ENCODE measurements at regions not wholly inside any gene's neighbourhood (a gene's known extent, or its start where the extent isn't known, plus 50 kb on each side); places are given as distances from the start of the nearest gene placed in this dataset.
"Not testable (repeated sequence)": the region's sequence is repeated elsewhere in the genome, so short reads cannot be mapped to it uniquely, and the experiment has no call there.

DNA sequence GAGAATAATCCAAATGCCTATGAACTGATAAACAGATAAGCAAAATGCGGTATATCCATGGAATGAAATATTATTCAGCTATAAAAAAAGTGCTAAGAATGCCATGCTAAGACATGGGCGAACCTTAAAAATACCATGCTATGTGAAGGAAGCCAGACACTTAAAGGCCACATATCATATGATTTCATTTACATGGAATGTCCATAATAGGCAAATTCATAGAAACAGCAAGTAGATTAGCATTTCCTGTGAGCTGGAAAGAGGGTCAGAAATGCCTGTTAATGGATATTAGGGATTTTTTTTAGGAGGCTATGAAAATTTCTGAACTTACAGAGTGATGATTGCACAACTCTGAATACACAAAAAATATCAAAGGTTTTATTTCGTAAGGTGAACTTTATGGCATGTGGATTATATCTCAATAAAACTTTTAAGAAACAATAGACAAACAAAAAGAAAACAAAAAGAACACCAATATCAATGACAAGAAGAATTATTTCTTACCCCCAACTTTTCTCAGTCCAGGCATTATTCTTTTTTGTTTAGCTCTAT is 1207.7 kb downstream of the SUCLG1 start:
- no peaks in the 10 kb centered on the region for H3K9me3 ChIP-seq
- no peaks in the 10 kb centered on the region for H3K27me3 ChIP-seq
- DNase-seq = no peak
- TF ChIP-seq POLR2A (IDR thresholded peaks at IDR 0.05) = no peak
- TF ChIP-seq, protein P1, sequence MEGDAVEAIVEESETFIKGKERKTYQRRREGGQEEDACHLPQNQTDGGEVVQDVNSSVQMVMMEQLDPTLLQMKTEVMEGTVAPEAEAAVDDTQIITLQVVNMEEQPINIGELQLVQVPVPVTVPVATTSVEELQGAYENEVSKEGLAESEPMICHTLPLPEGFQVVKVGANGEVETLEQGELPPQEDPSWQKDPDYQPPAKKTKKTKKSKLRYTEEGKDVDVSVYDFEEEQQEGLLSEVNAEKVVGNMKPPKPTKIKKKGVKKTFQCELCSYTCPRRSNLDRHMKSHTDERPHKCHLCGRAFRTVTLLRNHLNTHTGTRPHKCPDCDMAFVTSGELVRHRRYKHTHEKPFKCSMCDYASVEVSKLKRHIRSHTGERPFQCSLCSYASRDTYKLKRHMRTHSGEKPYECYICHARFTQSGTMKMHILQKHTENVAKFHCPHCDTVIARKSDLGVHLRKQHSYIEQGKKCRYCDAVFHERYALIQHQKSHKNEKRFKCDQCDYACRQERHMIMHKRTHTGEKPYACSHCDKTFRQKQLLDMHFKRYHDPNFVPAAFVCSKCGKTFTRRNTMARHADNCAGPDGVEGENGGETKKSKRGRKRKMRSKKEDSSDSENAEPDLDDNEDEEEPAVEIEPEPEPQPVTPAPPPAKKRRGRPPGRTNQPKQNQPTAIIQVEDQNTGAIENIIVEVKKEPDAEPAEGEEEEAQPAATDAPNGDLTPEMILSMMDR (IDR thresholded peaks at IDR 0.05) = no peak
- WGBS, 2 donors = 92 to 97% methylated on average over 3 of the region's 3 CpGs
- no peaks in the 10 kb centered on the region for H3K36me3 ChIP-seq (ENCODE audit: low read depth, missing control alignments)
- no peak overlapping the region for H3K27ac ChIP-seq
- intact Hi-C loops (cut with DNase I; ENCODE audit: low total_unique reads) = no loop called here
- no peak overlapping the region for H3K4me3 ChIP-seq
- H3K4me1 ChIP-seq = no peaks in the 10 kb centered on the region

- WGBS, 2 donors = 54 to 80% methylated on average over 15 to 22 of the region's 30 CpGs
- DNase-seq = peak; percentile 13
- H3K36me3 ChIP-seq (ENCODE audit: low read depth, missing control alignments); H3K4me1 ChIP-seq; H3K9me3 ChIP-seq; intact Hi-C loops (cut with DNase I; ENCODE audit: low total_unique reads); H3K27me3 ChIP-seq; H3K27ac ChIP-seq: not testable (repeated sequence)
- H3K4me3 ChIP-seq = peak overlapping the region; percentile 21 to 36
Measured at GRCh38 chr2:83245806-83246537, 1213.1 kb downstream of the SUCLG1 start.

GRCh38 chr2:83240611-83241010 is 1218.5 kb downstream of the SUCLG1 start:
- intact Hi-C loops (cut with DNase I; ENCODE audit: low total_unique reads) = no loop called here
- no peaks in the 10 kb centered on the region for H3K36me3 ChIP-seq (ENCODE audit: low read depth, missing control alignments)
- H3K27ac ChIP-seq = no peak overlapping the region
- TF ChIP-seq, protein P1 (IDR thresholded peaks at IDR 0.05) = no peak
- no peak for TF ChIP-seq POLR2A (IDR thresholded peaks at IDR 0.05)
- DNase-seq = no peak
- no peak overlapping the region for H3K4me3 ChIP-seq
- H3K4me1 ChIP-seq = no peaks in the 10 kb centered on the region
- no peaks in the 10 kb centered on the region for H3K9me3 ChIP-seq
- 59 to 68% methylated on average over 2 of the region's 2 CpGs for WGBS, 2 donors
- no peaks in the 10 kb centered on the region for H3K27me3 ChIP-seq

DNA sequence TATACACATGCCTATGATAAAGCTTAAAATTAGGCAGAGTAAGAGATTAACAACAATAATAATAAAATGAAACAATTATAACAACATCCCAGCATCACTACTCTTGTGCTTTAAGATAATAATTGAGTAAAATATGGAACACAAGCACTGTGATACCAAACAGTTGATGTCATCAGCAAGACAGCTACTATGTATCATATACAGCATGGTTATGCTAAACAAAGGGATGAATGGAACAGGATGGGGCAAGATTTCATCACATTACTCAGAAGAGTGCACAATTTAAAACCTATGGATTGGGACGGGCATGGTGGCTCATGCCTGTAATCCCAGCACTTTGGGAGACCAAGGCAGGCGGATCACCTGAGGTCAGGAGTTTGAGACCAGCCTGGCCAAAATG is 1221.0 kb downstream of the SUCLG1 start:
- H3K9me3 ChIP-seq = no peaks in the 10 kb centered on the region
- H3K36me3 ChIP-seq (ENCODE audit: low read depth, missing control alignments) = no peaks in the 10 kb centered on the region
- no peaks in the 10 kb centered on the region for H3K27me3 ChIP-seq
- 96% methylated on average over 2 of the region's 2 CpGs for WGBS, 2 donors
- H3K4me3 ChIP-seq = no peak overlapping the region
- H3K4me1 ChIP-seq = no peaks in the 10 kb centered on the region
- TF ChIP-seq, protein P1 (IDR thresholded peaks at IDR 0.05) = no peak
- no peak for TF ChIP-seq POLR2A (IDR thresholded peaks at IDR 0.05)
- no peak for DNase-seq
- H3K27ac ChIP-seq = no peak overlapping the region
- intact Hi-C loops (cut with DNase I; ENCODE audit: low total_unique reads) = no loop called here

DNA sequence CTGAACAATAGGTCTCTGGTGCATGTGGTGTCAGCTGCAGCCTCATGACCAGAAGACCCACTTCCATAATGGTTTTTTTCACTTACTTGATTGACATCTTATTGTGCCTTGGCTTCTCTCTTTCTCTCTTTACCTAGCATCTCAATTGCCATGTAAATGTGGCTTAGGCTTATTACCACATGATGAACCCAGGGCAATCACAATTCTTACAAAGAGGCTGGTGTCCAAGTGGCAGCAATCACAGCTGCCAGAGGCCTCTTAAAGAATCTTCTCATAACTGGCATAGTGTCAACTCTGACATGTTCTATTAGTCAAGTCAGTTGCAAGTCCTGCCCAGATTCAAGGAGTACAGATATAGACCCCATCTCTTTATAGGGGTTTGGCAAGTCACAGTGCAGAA is 1224.8 kb downstream of the SUCLG1 start:
- H3K27ac ChIP-seq = no peak overlapping the region
- no peak for DNase-seq
- TF ChIP-seq, protein P1 (IDR thresholded peaks at IDR 0.05) = no peak
- no peak for TF ChIP-seq POLR2A (IDR thresholded peaks at IDR 0.05)
- H3K4me1 ChIP-seq = no peaks in the 10 kb centered on the region
- H3K27me3 ChIP-seq = no peaks in the 10 kb centered on the region
- H3K4me3 ChIP-seq = no peak overlapping the region
- no peaks in the 10 kb centered on the region for H3K9me3 ChIP-seq
- intact Hi-C loops (cut with DNase I; ENCODE audit: low total_unique reads) = no loop called here
- no peaks in the 10 kb centered on the region for H3K36me3 ChIP-seq (ENCODE audit: low read depth, missing control alignments)

Measured in testis (tissue), 2 donors.